ENCODE measurements at regions not wholly inside any gene's neighbourhood (a gene's known extent, or its start where the extent isn't known, plus 50 kb on each side); places are given as distances from the start of the nearest gene placed in this dataset.
"Not testable (repeated sequence)": the region's sequence is repeated elsewhere in the genome, so short reads cannot be mapped to it uniquely, and the experiment has no call there.

- DNase-seq (ENCODE audit: low read depth in 2 of 2): no peak
Observed at GRCh38 chr5:127213231-127213630, 77.4 kb upstream of the MEGF10 start.

DNA sequence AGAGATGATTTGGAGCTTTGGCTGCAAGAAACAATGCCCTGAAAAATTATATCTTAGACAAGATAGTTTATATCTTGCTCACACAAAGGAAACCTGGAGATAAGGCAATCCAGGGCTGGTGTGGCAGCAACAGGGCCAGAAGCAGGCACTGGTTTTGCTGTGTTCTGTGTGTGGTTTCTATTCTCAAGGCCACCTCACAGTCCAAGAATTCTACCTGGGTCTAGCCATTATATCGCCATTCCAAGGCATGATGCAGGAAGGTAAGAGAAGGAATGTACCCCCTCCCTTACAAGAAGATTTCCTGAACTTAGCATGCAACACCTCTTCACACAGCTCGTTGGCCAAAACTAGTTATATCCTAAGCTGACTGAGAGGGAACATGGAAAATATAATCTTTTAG lies 74.5 kb upstream of the MEGF10 start:
- no peak for DNase-seq (ENCODE audit: low read depth in 2 of 2)

GRCh38 chr5:127216898-127217675 lies 73.5 kb upstream of the MEGF10 start:
- no peak for DNase-seq (ENCODE audit: low read depth in 2 of 2)

- DNase-seq (ENCODE audit: low read depth in 2 of 2): not testable (repeated sequence)
Observed at GRCh38 chr5:127221936-127222335, 68.7 kb upstream of the MEGF10 start.

DNA sequence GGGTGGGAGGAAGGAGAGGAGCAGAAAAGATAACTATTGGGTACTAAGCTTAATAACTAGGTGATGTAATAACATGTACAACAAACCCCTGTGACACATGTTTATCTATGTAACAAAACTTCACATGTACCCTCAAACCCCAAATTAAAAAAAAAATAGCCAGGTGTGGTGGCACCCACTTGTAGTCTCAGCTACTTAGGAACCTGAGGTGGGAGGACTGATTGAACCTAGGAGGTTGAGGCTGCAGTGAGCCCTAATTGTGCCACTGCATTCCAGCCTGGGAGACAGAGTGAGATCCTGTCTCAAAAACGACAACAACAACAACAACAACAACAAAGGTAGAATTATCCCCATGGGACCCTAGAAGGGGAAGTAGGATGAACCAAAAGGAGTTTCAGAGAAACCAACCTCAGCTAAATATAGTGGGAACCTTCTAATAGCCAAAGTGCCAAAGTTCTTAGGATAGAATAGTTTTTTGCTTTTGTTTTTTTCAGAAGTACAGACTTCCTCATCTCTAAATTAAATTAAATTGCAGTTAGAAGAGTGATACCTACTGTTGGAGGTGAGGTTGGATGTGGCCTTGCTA lies 67.9 kb upstream of the MEGF10 start:
- not testable (repeated sequence) for DNase-seq (ENCODE audit: low read depth in 2 of 2)

- no peak for DNase-seq (ENCODE audit: low read depth in 2 of 2)
Observed at GRCh38 chr5:127223256-127223974, 67.2 kb upstream of the MEGF10 start.

GRCh38 chr5:127227881-127228280 lies 62.7 kb upstream of the MEGF10 start:
- no peak for DNase-seq (ENCODE audit: low read depth in 2 of 2)

DNA sequence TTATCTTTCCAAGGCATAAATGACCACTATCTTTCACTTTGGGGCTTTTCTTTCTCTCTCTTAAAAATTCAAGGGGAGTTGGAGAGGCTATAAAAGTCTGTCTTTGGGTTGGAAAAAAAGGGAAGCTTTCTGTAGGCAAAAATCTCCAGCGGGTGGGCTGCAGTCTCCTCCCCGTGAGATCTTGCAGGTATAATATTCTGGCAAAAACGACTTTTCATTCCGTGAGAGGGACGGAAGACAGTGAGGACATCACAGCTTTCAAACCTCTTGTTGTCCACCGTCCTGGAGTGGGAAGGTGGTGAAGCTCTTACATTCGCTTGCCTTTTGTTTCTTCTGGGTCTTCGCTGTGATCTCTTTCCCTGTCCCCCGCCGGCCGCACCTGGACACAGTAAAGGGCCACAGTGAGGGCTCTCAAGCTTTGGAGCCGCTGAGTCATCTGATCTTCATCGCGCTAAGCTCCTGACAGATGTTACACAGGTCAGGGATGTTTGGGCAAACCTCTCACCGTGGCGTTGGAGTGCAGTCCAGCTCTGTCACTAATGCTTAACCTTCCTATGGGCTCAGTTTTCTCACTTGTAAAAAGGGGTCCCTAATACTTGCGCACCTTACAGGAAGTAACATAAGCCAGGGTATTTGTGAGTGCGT lies 61.9 kb upstream of the MEGF10 start:
- no peak for DNase-seq (ENCODE audit: low read depth in 2 of 2)

DNA sequence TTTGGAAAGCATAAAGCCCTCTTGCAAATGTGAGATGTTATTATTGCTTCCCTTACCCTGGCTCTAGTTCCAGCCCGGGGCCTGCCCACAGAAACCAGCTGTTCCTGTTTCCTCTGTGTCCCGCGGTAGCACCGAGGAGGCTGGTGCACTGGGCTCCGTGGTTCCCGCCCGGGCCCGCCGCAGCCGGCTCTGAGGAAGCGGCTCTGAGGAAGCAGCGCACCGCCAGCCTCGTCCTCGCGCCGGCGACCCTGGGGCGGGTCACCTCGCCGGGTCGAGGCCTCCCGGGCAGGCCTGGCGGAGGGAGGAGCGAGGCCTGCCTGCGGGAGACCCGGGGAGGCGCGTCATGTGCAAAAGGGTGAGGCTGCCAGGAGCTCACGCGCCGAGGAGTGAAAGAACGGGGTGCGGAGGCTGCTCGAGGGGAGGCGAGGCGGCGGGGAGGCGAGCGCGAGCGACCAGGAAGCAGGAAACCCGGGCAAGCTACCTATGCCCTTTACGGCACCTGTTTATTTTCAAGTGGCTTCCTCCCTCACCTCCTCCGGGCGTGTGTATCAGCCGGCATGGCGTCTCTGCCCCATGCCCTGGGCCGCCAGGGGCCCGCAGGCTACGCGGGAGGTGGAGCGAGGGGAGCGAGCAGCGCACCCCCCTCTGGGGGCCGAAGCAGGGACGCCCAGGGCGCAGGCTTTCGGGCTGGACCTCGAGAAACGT lies 61.3 kb upstream of the MEGF10 start:
- peak in 1 of 2 donors; percentile 15 for DNase-seq (ENCODE audit: low read depth in 2 of 2)

GRCh38 chr5:127231118-127231517 lies 59.5 kb upstream of the MEGF10 start:
- DNase-seq (ENCODE audit: low read depth in 2 of 2): no peak

- no peak for DNase-seq (ENCODE audit: low read depth in 2 of 2)
Observed at GRCh38 chr5:127233590-127233989, 57.0 kb upstream of the MEGF10 start.

GRCh38 chr5:127235136-127235535 lies 55.5 kb upstream of the MEGF10 start:
- no peak for DNase-seq (ENCODE audit: low read depth in 2 of 2)

DNA sequence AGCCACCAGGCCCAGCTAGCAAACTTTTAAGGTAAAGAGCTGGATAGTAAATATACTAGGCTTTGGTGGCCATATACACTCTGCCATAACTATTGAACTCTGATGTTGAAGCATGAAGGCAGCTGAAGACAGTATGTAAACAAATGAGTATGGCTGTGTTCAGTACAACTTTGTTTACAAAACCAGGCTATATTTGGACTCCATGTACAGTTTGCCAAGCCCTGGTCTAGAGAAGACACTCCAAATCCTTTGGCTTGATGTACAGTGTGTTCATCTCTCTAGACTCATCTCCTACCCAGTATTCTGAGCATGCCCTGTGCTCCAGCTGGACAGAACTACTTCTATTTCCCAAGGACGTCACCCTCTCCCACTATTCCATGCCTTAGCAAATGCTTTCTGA lies 54.3 kb upstream of the MEGF10 start:
- DNase-seq (ENCODE audit: low read depth in 2 of 2): no peak

All from stimulated activated CD4-positive, alpha-beta T cell treated with anti-CD3 and anti-CD28 coated beads, Interleukin-1b, Interleukin-23, amount 100 ng/mL, for 1 hour (primary cell).